SK-N-SH (cell line): ENCODE measurements at regions not wholly inside any gene's neighbourhood (a gene's known extent, or its start where the extent isn't known, plus 50 kb on each side); places are given as distances from the start of the nearest gene placed in this dataset.

Source experiments
- CTCF ChIA-PET: fragments of 300-600, 350-600 bp; formaldehyde crosslinking; extraction: SDS; loops from one replicate; lab custom pipeline; 2021; lab: Yijun Ruan, JAX
- POLR2A ChIA-PET: fragments of 350-600 bp; sonication (Branson Sonifier 250); formaldehyde crosslinking; extraction: SDS; loops from one replicate; lab custom pipeline; 2020; ENCODE audit warnings: antibody characterized with exemption, inconsistent platforms; lab: Yijun Ruan, JAX
- DNase-seq: peaks from one replicate; pipeline ENCODE4 v3.0.0; 2012
- H2AFZ ChIP-seq: fragments of 200-600 bp; sonication (generic); 2 replicates; pipeline ENCODE4 v1.8.1; 2016; ENCODE audit warnings: antibody characterized with exemption, mild to moderate bottlenecking, low read depth
- H3F3A ChIP-seq: fragments of 200-600 bp; sonication (generic); replicated peaks from 2 replicates; pipeline ENCODE3; 2016; ENCODE audit warnings: antibody characterized with exemption, mild to moderate bottlenecking; ENCODE audit not compliant: insufficient read depth
- H3K27ac ChIP-seq, 2 experiments: fragments of 200-500 bp in 1 of 2; fragments of 200-600 bp in 1 of 2; sonication (Bioruptor generic) in 1 of 2; sonication (generic), shearing (Covaris generic) in 1 of 2; 2 replicates each; pipeline versions ENCODE4 v1.5.1 to v1.6.1; 2014 to 2016; ENCODE audit warnings: low read depth in 2 of 2, inconsistent platforms in 1 of 2, low read length in 1 of 2, mild to moderate bottlenecking in 1 of 2, mixed read lengths in 1 of 2
- H3K27me3 ChIP-seq: fragments of 200-600 bp; sonication (generic), shearing (Covaris generic); 2 replicates; pipeline ENCODE4 v1.6.1; 2016; ENCODE audit warnings: mixed run types; ENCODE audit not compliant: insufficient read depth
- H3K36me3 ChIP-seq, 2 experiments: fragments of 200-500 bp in 1 of 2; fragments of 200-600 bp in 1 of 2; sonication (Bioruptor generic) in 1 of 2; sonication (generic) in 1 of 2; replicated peaks in 1 of 2; 2 replicates each; pipeline versions ENCODE3 to v1.5.1; 2014 to 2016; ENCODE audit warnings: low read length in 1 of 2, mild to moderate bottlenecking in 1 of 2; ENCODE audit not compliant: insufficient read depth in 2 of 2, control insufficient read depth in 1 of 2
- H3K4me1 ChIP-seq, 2 experiments: fragments of 200-500 bp in 1 of 2; fragments of 200-600 bp in 1 of 2; sonication (Bioruptor generic) in 1 of 2; sonication (generic), shearing (Covaris generic) in 1 of 2; 2 replicates each; pipeline versions ENCODE4 v1.5.1 to v1.6.1; 2014 to 2016; ENCODE audit warnings: low read depth in 1 of 2, low read length in 1 of 2, mixed run types in 1 of 2; ENCODE audit not compliant: insufficient read depth in 2 of 2, control insufficient read depth in 1 of 2
- H3K4me2 ChIP-seq: fragments of 200-600 bp; sonication (generic), shearing (Covaris generic); 2 replicates; pipeline ENCODE4 v1.6.1; 2017; ENCODE audit warnings: mixed run types
- H3K4me3 ChIP-seq, 2 experiments: fragments of 200-500 bp in 1 of 2; fragments of 200-600 bp in 1 of 2; sonication (Bioruptor generic) in 1 of 2; sonication (generic), shearing (Covaris generic) in 1 of 2; 2 replicates each; pipeline versions ENCODE4 v1.5.1 to v1.8.1; 2014 to 2016; ENCODE audit warnings: low read depth in 2 of 2, inconsistent platforms in 1 of 2, low read length in 1 of 2, mild to moderate bottlenecking in 1 of 2, mixed read lengths in 1 of 2, moderate library complexity in 1 of 2
- H3K79me2 ChIP-seq: fragments of 200-600 bp; sonication (generic); 2 replicates; pipeline ENCODE4 v1.8.1; 2017; ENCODE audit warnings: mild to moderate bottlenecking; ENCODE audit not compliant: insufficient read depth
- H3K9ac ChIP-seq: fragments of 200-600 bp; sonication (generic); 2 replicates; pipeline ENCODE4 v1.6.1; 2017; ENCODE audit warnings: mixed run types
- H3K9me2 ChIP-seq: fragments of 200-600 bp; sonication (generic); 2 replicates; pipeline ENCODE4 v1.6.1; 2017; ENCODE audit warnings: mixed run types
- H3K9me3 ChIP-seq: fragments of 200-600 bp; sonication (generic); 2 replicates; pipeline ENCODE4 v1.6.1; 2017; ENCODE audit warnings: mixed run types, mild to moderate bottlenecking, moderate library complexity
- H4K20me1 ChIP-seq: fragments of 200-600 bp; sonication (generic); 2 replicates; pipeline ENCODE4 v1.6.1; 2017; ENCODE audit warnings: mild to moderate bottlenecking, mixed run types; ENCODE audit not compliant: insufficient read depth
- CHD2 ChIP-seq: fragments of 150-350 bp; IDR thresholded peaks from 2 replicates; pipeline ENCODE4 v1.6.1; 2018; ENCODE audit warnings: low read length; ENCODE audit not compliant: partially characterized antibody
- CTCF ChIP-seq: fragments of 200-600 bp; sonication (generic); IDR thresholded peaks from 2 replicates; pipeline ENCODE4 v1.6.1; 2017; ENCODE audit warnings: antibody characterized with exemption, mild to moderate bottlenecking, moderate library complexity
- ELF1 ChIP-seq: IDR thresholded peaks from 2 replicates; pipeline ENCODE4 v1.4.0; 2012
- EZH2phosphoT487 ChIP-seq: fragments of 200-600 bp; sonication (generic); IDR thresholded peaks from 2 replicates; pipeline ENCODE4 v1.6.1; 2017; ENCODE audit warnings: low read depth, mixed run types, mild to moderate bottlenecking, antibody characterized with exemption, moderate library complexity, borderline replicate concordance
- GABPA ChIP-seq: IDR thresholded peaks from 2 replicates; pipeline ENCODE4 v1.4.0; 2012; ENCODE audit warnings: low read depth, mild to moderate bottlenecking
- GATA2 ChIP-seq: sonication (generic); formaldehyde crosslinking; IDR thresholded peaks from 2 replicates; pipeline ENCODE4 v1.5.0; 2020; ENCODE audit warnings: mild to moderate bottlenecking, missing genetic modification reagents
- JUND ChIP-seq: IDR thresholded peaks from 2 replicates; pipeline ENCODE4 v1.4.0; 2012
- MEF2A ChIP-seq: IDR thresholded peaks from 2 replicates; pipeline ENCODE4 v1.4.0; 2012; ENCODE audit warnings: low read depth, borderline replicate concordance
- MXI1 ChIP-seq: IDR thresholded peaks from 2 replicates; pipeline ENCODE4 v1.6.1; 2012; ENCODE audit warnings: mild to moderate bottlenecking, low read depth, low read length, improper control_type of control experiment
- PBX3 ChIP-seq: IDR thresholded peaks from 2 replicates; pipeline ENCODE4; 2012
- POLR2AphosphoS5 ChIP-seq: IDR thresholded peaks from 2 replicates; pipeline ENCODE4 v1.6.1; 2012; ENCODE audit warnings: low read depth, low read length
- RAD21 ChIP-seq: IDR thresholded peaks from 2 replicates; pipeline ENCODE4 v1.6.1; 2012; ENCODE audit warnings: mild to moderate bottlenecking, low read length
- REST ChIP-seq: IDR thresholded peaks from 2 replicates; pipeline ENCODE4 v1.6.1; 2012; ENCODE audit warnings: mild to moderate bottlenecking, low read depth, low read length, moderate library complexity
- RXRA ChIP-seq: IDR thresholded peaks from 2 replicates; pipeline ENCODE4 v1.4.0; 2012; ENCODE audit warnings: low read depth, mild to moderate bottlenecking, borderline replicate concordance
- USF2 ChIP-seq: fragments of 150-350 bp; IDR thresholded peaks from 2 replicates; pipeline ENCODE4 v1.6.1; 2017; ENCODE audit warnings: antibody characterized with exemption, low read length, low read depth, borderline replicate concordance
- YY1 ChIP-seq: IDR thresholded peaks from 2 replicates; pipeline ENCODE4 v1.4.0; 2012; ENCODE audit warnings: low read depth, mild to moderate bottlenecking
- ZBTB33 ChIP-seq: IDR thresholded peaks from 2 replicates; pipeline ENCODE4 v1.4.0; 2012; ENCODE audit warnings: low read depth, borderline replicate concordance
- WGBS: methylation state at CpG from one replicate; pipeline ENCODE4 v1.1.6; 2017; ENCODE audit warnings: low lambda C conversion rate; 5-methylcytosine and 5-hydroxymethylcytosine counted together

GRCh38 chr1:173421789-173422188, 55.3 kb upstream of the PRDX6 start:
- H3K9me2 ChIP-seq, result no peaks in the 10 kb centered on the region
- TF ChIP-seq ELF1 (no peak), GABPA (no peak), CTCF (no peak), POLR2AphosphoS5 (no peak), JUND (no peak), REST (no peak), PBX3 (no peak), USF2 (no peak)
- TF ChIP-seq, all 33 proteins: peak for 0
- Histone ChIP-seq H4K20me1 (no peaks in the 10 kb centered on the region), H3K36me3 (no peaks in the 10 kb centered on the region), H3F3A (no peaks in the 10 kb centered on the region), H3K27me3 (no peaks in the 10 kb centered on the region), H3K79me2 (no peaks in the 10 kb centered on the region), H3K9ac (no peak overlapping the region), H3K4me2 (no peak overlapping the region), H3K4me1 (peaks cover 0 to 2% of the 10 kb centered on the region in 2 experiments; a peak in 1 of 4 replicates), H2AFZ (no peak overlapping the region), H3K27ac (no peak overlapping the region), H3K9me3 (no peaks in the 10 kb centered on the region), H3K4me3 (no peak overlapping the region)
- DNase-seq, result no peak
- ChIA-PET POLR2A (no interaction called here), CTCF (interaction anchor here (0.9 to 1.5 kb wide), 4 partner anchors 9 to 679 kb away, joined by 3 to 5 read pairs (median 4); no protein-coding TSS in a partner anchor)
- WGBS, result 91% methylated on average over 4 of the region's 4 CpGs

- no peak overlapping the region for H3K9ac ChIP-seq
- H3K4me2 ChIP-seq, result no peak overlapping the region
- no peak overlapping the region for H3K27ac ChIP-seq
- H3K4me3 ChIP-seq, result no peak overlapping the region
- H3K36me3 ChIP-seq, result no peaks in the 10 kb centered on the region
- no peaks in the 10 kb centered on the region for H3K27me3 ChIP-seq
- H3F3A ChIP-seq, result no peaks in the 10 kb centered on the region
- H3K79me2 ChIP-seq, result no peaks in the 10 kb centered on the region
- DNase-seq, result no peak
- H3K9me3 ChIP-seq, result no peaks in the 10 kb centered on the region
- POLR2A ChIA-PET, result no interaction called here
- H2AFZ ChIP-seq, result no peak overlapping the region
- H3K9me2 ChIP-seq, result no peaks in the 10 kb centered on the region
- CTCF ChIA-PET, result interaction anchor here (1.5 kb wide), 1 partner anchor 8 kb away, joined by 5 read pairs; no protein-coding TSS in a partner anchor
- peaks cover 0 to 2% of the 10 kb centered on the region in 2 experiments; a peak in 1 of 4 replicates for H3K4me1 ChIP-seq
- 77% methylated on average over 5 of the region's 5 CpGs for WGBS
- H4K20me1 ChIP-seq, result no peaks in the 10 kb centered on the region
- TF ChIP-seq USF2 (no peak), GABPA (no peak), YY1 (no peak), ZBTB33 (no peak), EZH2phosphoT487 (no peak), GATA2 (CRISPR knock-in tag) (no peak), RXRA (no peak), ELF1 (no peak), MXI1 (no peak), MEF2A (no peak), CHD2 (no peak), RAD21 (no peak)
Observed at GRCh38 chr1:173422456-173422976, 54.6 kb upstream of the PRDX6 start.
